Stimulated activated CD8-positive, alpha-beta memory T cell treated with anti-CD3 and anti-CD28 coated beads, Interleukin-7, amount 100 ng/mL, for 48 hours (primary cell): ENCODE measurements at regions not wholly inside any gene's neighbourhood (a gene's known extent, or its start where the extent isn't known, plus 50 kb on each side); places are given as distances from the start of the nearest gene placed in this dataset.
"Not testable (repeated sequence)": the region's sequence is repeated elsewhere in the genome, so short reads cannot be mapped to it uniquely, and the experiment has no call there.

Experiments used
- DNase-seq, 2 donors: peaks; one replicate each; pipeline ENCODE4 v3.0.0-alpha.2; 2020; ENCODE audit warnings: low read depth in 1 of 2; ENCODE audit errors: extremely low read depth in 1 of 2

GRCh38 chr13:64529874-64530485 is 2700.2 kb downstream of the PCDH9 start:
- no peak for DNase-seq

- no peak for DNase-seq
These were observed 2701.3 kb downstream of the PCDH9 start for GRCh38 chr13:64528838-64529237.

GRCh38 chr13:64527561-64527960 is 2702.6 kb downstream of the PCDH9 start:
- DNase-seq, result no peak

- DNase-seq, result no peak
These were observed 2704.4 kb downstream of the PCDH9 start for GRCh38 chr13:64525687-64526086.

- no peak for DNase-seq
These were observed 2719.4 kb downstream of the PCDH9 start for GRCh38 chr13:64510747-64511146.

GRCh38 chr13:64506246-64506645 is 2723.9 kb downstream of the PCDH9 start:
- no peak for DNase-seq

GRCh38 chr13:64505336-64505910 is 2724.7 kb downstream of the PCDH9 start:
- no peak for DNase-seq

- no peak for DNase-seq
These were observed 2741.4 kb downstream of the PCDH9 start for GRCh38 chr13:64488731-64489130.

- DNase-seq, result no peak
These were observed 2747.8 kb downstream of the PCDH9 start for GRCh38 chr13:64482373-64482772.

- no peak for DNase-seq
These were observed 2749.5 kb downstream of the PCDH9 start for GRCh38 chr13:64480672-64481071.

GRCh38 chr13:64480211-64480610 is 2749.9 kb downstream of the PCDH9 start:
- DNase-seq, result no peak

GRCh38 chr13:64477146-64477545 is 2753.0 kb downstream of the PCDH9 start:
- DNase-seq, result no peak

GRCh38 chr13:64476041-64476568 is 2754.0 kb downstream of the PCDH9 start:
- DNase-seq, result not testable (repeated sequence)

GRCh38 chr13:64471916-64472315 is 2758.2 kb downstream of the PCDH9 start:
- no peak for DNase-seq

GRCh38 chr13:64470751-64471150 is 2759.4 kb downstream of the PCDH9 start:
- DNase-seq, result no peak

- DNase-seq, result no peak
These were observed 2770.4 kb downstream of the PCDH9 start for GRCh38 chr13:64459778-64460177.

- no peak for DNase-seq
These were observed 2772.2 kb downstream of the PCDH9 start for GRCh38 chr13:64457976-64458375.

- no peak for DNase-seq
These were observed 2775.0 kb downstream of the PCDH9 start for GRCh38 chr13:64455124-64455523.

GRCh38 chr13:64453831-64454230 is 2776.3 kb downstream of the PCDH9 start:
- DNase-seq, result no peak

GRCh38 chr13:64446372-64446771 is 2783.8 kb downstream of the PCDH9 start:
- DNase-seq, result no peak

GRCh38 chr13:64441740-64442139 is 2788.4 kb downstream of the PCDH9 start:
- DNase-seq, result no peak

GRCh38 chr13:64438084-64438483 is 2792.1 kb downstream of the PCDH9 start:
- DNase-seq, result no peak

GRCh38 chr13:64429691-64430090 is 2800.4 kb downstream of the PCDH9 start:
- no peak for DNase-seq
